Skeletal muscle cell (primary cell): ENCODE measurements at regions not wholly inside any gene's neighbourhood (a gene's known extent, or its start where the extent isn't known, plus 50 kb on each side); places are given as distances from the start of the nearest gene placed in this dataset.

ENCODE experiments used
- DNase-seq: peaks from one replicate; pipeline ENCODE4 v3.0.0-alpha.2; 2010; ENCODE audit warnings: low read depth
- H3K4me3 ChIP-seq: 2 replicates; pipeline ENCODE4 v1.5.1; 2011; ENCODE audit warnings: low read depth, mild to moderate bottlenecking, control low read depth, low read length, moderate library complexity

DNA sequence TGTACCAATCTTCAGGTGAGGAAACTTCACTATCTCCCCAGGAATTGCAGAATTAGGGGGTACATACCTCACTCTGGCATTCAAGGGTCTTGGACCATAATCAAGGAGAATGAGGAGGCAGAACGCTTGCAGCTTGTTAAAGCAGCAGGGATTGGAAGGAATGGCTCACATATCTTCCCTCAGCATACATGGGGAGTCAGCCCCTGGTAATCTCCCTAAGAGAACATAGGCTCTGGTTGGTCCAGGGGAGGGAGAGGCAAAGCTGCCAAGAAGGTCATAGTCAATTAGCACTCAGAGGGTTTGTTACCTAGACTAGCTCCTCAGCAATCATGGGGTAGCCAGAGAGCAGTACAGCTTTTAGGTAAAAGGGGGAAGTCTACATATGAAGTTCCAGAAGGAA is 256.8 kb downstream of the INSC start:
- H3K4me3 ChIP-seq = no peak overlapping the region
- DNase-seq = no peak

DNA sequence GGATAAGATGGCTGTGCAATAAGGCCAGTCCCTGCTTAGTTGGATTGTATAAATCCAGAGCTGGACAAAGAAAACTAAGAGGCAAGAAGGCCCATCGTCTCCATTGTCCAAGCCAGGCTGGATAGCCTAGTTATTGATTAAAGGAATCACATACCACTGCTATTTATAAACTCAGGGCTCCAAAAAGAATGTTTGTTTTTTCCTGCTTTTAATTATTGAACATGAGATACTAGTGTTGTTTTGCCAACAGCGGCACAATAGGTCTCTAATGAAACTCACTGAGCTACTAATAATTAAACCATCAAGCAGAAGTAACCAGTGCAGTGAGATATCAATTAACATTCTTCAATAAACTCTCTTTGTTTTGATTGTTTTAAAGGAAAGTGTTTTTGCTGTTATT is 259.7 kb downstream of the INSC start:
- H3K4me3 ChIP-seq = no peak overlapping the region
- no peak for DNase-seq

DNA sequence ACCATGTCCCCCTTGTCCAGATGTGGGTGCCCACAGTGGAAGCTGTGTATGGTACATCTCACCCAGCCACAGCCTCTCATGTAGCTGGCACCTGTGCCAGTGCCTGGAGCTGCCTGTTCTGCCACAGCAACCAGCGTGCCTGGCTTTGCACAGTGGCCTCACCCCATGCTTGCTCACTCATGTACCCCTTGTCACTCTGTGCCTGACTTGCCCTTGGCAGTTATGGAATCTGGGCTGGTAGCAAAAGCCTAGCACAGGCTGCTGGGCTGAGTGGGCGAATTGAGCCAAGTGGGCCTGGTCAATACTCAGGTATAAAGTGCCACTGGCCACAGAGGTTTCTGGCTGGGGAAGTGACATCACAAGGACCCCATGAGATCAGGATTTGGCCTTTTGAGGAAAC is 264.2 kb downstream of the INSC start:
- DNase-seq = no peak
- no peak overlapping the region for H3K4me3 ChIP-seq

DNA sequence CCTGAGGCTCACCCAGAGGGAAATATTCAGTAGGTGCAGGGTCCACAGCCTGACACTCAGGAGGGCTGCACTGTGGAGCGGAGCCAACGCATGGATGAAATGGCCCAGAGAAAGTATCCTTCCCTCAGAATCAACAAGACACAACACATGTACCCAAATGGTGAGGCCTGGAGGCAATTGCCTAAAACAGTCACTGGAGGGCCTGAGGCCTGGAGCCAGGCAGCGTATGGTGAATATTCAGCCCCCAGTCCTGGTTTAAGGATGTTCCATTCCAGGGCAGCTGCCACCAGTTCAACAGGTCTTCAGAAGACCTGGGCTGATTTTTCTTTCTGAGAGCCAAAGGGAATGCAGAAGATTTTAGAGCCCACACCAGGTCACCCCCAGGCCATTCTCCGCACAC is 264.8 kb downstream of the INSC start:
- no peak overlapping the region for H3K4me3 ChIP-seq

DNA sequence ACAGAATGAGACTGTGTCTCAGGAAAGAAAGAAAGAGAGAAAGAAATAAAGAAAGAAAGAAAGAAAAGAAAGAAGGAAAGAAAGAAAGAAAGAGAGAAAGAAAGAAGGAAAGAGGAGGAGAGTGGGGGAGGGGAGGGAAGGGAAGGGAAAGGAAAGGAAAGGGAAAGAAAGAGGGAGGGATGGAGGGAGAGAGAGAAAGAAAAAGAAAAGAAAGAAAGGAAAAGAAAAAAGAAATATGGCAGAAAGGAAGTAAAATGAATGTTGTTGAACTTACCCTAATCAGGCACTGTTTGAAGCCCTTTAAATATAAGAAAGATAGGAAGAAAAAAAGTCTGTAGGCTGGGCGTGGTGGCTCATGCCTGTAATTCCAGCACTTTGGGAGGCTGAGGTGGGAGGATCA is 276.1 kb downstream of the INSC start:
- H3K4me3 ChIP-seq = no peak overlapping the region
- DNase-seq = no peak

More for the DNA sequence above, 264.8 kb downstream of the INSC start:
- DNase-seq = no peak

DNA sequence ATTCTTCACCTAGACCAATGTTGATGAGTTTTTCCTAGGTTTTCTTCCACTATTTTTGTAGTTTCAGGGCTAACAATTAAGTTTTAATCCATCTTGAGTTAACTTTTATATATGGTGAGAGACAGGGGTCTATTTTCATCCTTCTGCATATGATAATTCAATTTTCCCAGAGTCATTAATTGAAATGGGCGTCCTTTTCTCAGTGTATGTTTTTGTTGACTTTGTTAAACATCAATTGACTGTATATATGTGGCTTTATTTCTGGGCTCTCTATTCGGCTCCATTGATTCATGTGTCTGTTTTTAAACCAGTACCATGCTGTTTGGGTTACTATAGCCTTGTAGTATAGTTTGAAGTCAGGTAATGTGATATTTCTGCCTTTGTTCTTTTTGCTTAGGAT is 282.1 kb downstream of the INSC start:
- no peak overlapping the region for H3K4me3 ChIP-seq
- DNase-seq = no peak

DNA sequence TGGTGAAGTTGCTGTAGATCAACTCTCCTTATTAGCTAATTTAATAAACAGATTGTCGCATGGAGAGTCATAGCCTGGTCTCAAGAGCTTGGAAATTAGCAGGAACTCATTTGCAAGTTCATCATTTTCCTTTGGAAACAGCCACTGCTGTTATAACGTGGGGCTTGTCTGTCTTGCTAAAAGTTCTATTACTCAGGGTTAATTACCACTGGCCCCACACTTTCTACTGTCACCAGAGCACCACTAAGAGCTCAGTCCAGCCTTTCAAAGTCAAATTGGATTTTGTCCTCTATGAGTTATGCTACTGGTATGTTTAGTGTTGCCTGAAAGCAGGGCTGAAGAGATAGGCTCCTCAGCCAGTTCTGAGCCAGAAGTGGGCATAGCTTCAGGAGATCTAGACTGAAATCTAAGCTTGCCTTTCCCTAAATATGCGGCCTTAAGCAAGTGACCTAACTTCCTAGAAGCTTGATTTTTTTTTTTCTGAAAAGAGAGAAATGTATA is 292.2 kb downstream of the INSC start:
- no peak overlapping the region for H3K4me3 ChIP-seq
- DNase-seq = no peak

DNA sequence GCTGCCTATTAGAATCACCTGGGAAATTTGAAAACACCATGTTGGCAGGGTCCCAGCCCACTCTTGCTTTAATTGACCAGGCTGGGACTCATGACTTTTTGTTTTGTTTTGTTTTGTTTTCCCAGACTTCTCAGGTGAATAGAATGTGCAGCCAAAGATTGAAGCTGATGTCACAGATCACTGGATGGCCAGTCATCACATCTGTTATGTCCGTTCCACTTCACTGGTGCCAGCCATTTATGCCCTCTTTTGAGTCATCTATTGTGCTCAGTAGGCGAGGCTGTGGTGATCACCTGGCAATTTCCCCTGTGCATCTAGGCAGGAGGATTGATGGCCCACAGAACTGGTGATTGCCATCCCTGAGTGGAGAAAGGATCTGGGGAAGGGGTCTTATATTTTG is 297.3 kb downstream of the INSC start:
- H3K4me3 ChIP-seq = no peak overlapping the region
- no peak for DNase-seq

DNA sequence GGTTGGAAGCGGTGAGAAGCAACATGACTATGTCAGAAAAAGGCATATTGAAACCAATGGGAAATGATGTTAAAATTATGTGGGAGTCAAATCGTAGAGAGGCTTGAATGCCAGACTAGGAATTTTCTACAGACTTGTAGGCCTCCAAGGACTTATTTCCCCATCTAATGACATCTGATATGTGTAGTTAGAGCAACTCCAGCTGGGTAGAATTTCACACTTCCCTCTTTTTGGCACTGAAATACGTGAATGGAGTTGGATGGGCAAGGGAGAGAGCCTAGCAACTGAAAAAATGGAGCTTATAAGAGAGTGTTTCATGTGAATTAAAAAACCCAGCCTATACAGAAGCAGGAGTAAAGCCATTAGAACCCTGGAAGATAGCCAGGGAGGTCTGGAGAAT is 304.2 kb downstream of the INSC start:
- DNase-seq = no peak
- no peak overlapping the region for H3K4me3 ChIP-seq

DNA sequence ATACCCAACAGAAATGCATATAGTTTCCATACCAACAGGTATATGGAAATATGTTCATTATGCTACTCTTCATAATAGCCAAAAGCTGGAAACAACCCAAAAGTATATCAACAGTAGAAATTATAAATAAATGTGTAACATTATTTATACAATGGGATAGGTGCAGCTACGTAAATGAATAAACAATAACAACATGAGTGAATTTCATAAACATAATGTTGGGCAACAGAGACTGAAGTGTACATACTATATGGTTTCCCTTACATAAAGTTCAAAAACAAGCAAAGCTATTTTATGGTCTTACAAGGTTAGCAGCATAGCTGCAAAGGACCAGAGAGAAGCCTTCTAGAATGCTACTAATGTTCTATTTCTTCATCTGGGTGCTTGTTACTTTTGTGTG is 305.0 kb downstream of the INSC start:
- no peak overlapping the region for H3K4me3 ChIP-seq
- DNase-seq = no peak

DNA sequence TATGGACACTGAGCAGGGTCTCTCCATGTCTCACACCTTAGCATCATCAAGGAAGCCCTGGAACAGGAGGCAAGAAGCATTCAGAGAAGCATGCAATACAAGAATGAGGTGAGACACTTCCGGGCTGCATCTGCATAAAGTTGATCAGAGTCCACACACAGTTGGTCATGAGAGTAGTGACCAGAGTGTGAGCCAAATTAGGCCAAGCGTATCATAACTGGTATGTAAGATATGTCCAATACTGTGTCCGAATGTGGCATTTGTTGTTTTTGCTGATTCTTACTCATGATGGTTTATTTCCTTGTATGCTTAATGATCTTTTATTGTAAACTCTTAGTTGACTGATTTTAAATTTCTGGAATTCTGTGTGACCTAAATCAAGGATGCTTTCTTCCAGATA is 315.7 kb downstream of the INSC start:
- H3K4me3 ChIP-seq = no peak overlapping the region
- no peak for DNase-seq

DNA sequence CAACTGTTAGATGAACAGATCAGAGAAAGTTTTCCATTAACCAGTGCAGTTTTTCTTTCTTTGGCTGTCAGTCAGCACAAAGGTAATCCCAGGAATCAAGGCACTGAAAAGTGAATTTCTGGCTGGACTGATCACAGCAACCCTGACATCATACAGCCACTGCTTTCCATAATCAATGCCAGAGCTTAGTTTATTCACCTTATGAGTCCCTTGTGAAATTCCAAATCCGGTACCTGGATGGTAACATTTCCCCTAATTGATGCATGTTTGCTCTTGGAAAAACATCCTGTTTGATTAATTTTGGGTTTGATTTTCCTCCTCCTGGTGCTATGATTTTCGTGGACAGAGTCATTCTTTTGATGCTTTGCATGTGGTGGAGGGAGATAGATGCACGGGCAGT is 319.8 kb downstream of the INSC start:
- DNase-seq = no peak
- no peak overlapping the region for H3K4me3 ChIP-seq

DNA sequence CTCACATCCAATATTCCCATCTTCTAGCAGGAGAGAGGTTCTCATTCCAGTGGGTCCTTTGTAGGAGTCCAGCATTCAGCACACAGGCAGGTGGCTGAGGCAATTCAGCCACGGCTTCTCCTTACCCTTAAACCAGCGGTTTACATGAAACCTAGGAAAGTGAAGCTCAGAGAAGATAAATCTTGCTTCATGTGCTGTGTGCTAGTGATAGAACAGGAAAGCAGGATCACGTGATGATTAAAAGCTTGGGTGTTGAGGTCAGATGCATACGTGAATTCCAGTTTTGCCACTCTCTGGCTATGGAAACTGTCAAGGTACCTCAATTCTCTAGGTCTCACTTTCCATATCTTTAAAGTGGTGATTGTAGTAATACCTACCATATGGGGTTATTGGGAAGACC is 331.6 kb downstream of the INSC start:
- DNase-seq = no peak

DNA sequence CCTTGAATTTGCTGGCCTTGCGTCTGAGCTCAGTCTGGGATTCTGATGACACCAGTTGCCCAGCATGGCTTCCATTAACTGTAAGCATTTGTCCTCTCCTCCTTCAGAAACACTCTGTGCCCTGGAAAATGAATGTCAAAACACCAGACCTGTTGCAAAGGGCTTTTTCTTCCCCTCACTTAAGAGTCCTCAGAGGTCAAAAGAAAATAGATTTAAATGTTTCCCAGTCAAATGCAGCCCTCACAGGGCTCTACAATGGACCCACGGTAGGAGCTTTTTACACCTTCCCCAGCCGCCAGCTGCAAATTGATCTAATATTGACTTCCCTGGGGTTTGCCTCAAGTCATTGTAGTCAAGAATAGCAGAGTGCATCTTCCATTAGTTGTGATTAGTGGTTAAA is 332.2 kb downstream of the INSC start:
- DNase-seq = no peak
- no peak overlapping the region for H3K4me3 ChIP-seq

More for the DNA sequence above, 331.6 kb downstream of the INSC start:
- H3K4me3 ChIP-seq = no peak overlapping the region

DNA sequence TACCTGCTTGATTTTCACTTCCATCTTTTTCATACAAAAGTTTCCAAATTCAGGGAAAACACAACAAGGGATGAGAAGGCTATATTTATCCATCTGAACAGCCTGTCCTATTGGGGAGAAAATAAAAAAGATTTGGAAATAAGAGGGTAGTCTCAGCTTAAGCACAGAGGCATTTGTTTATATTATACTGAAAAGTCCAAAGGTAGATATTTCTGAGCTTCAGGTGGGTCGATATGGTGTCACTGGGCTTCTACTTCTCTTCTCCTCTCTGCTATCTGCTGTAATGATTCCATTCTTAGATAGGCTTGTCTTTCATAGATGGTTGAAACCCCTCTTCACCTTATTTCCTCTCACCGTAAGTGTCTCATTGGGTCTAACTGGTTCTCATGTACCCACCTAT is 337.0 kb downstream of the INSC start:
- H3K4me3 ChIP-seq = no peak overlapping the region
- no peak for DNase-seq

DNA sequence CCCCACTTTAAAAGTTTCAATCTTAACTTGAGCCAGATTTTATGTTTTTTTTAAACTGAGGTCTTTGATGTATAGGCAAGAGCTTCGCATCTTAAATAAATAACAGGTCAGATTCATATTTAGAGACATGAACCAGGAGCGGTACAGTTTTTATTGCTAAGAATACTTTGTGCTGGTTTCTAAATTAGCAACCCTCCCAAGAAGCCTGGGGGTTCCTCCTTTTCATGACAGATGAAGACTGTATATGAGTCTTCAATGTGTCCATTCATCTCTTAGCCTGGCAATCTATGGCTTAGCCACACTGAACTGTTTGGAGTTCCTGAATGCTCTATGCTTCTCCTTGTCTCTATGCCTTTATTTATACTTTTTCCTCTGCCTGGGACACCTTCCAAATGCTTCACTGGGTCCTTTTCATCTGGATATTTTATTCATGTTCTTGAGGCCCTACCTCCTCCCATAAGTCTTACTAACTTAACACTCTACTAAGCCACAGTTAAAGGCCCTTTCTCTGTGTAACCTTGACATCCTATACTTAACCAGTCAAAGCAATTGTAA is 338.6 kb downstream of the INSC start:
- H3K4me3 ChIP-seq = no peak overlapping the region
- no peak for DNase-seq

DNA sequence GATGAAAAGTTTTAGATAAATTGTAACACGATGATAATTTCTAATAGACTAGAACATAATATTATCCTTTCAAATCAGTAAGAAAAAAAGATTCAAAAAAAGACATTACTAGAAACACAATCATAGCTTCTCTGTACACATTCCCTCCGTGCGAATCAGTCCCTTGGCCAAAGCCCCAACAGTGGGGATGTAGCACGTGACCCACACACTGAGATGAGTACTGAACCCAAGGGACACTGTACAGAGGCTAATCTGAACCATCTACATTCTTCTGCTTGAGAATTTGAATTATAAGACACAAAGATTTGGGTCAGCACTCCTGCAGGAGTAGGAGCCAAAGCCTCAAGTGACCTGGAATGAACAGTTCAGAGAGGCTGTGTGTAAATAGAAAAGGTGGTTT is 353.7 kb downstream of the INSC start:
- DNase-seq = peak; percentile 11
- H3K4me3 ChIP-seq = no peak overlapping the region

DNA sequence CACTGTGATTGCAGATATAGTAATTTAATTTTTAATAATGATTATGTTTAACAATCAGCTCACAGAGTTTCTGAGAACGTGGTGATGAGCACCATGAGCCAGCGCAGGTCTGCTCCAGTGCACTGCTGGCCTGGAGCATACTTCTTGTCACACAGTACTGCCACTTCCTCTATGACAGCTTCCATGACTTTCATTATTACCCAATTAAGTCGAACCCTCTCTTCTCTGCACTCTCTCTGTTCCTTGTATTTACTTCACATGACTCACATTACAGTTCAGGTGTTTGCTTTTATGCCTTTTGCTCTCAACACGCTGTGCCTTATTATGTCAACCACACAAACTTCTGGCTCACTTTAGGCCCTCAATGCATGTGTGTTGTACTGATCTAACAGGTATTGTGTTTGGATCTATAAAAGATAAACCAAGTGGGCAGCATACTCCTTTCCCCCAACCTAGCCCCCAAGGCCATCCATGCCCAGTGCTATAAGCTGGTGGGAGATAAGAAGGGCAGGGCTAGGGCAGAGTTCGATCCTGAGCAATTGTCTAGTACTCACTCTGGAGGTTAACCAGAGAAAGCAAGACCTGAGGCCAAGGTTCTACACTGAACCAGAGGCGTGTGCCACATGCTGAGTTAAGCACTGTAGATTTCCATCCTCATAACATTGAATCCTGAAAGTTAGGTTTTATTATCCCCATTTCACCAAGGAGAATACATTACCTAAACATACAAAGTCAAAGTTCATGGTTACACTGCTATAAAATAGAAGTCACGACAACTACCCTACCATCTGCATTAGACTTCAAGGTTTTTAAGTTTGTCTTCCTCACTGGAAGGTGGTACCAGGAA is 356.5 kb downstream of the INSC start:
- no peak for DNase-seq
- H3K4me3 ChIP-seq = no peak overlapping the region

DNA sequence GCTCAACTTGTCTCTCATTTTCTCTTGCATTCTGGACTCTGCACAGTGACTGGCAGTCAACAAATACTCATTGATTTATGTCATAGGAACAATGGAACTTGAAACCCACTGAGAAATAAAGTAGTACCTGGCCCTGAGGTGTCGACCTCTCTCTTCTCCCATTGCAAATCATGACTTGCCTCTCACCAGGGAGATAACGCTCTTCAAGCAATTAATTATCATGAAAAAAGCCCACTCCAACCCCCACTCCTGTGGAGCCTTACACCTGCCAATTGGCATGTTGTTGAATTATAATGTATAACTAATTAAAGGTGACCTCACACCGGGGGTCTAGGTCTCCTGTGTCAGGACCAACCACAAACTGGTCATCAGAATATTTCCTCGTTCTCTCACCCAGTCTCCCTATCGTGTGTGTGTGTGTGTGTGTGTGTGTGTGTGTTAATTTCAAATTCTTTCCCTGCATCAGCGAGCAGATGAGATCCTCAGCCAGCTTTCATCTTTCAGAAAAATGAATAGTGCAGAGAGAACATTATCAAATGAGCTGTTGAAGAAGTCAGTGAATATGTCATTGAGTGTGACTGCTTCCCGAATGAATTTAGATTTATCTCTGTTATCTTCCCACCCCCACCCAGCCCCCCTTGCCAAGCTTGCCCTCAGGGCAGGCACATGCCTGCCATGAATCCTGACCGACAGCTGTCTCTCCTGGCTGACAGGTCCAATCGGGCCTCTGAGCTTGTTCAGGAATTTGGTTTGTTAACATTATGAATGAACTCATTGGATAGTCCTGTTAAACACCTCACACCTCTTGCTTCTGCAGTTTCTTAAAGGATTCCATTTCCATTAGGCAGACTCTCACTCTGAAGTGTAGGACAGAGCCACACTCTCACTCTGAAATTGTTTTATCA is 357.4 kb downstream of the INSC start:
- no peak overlapping the region for H3K4me3 ChIP-seq
- no peak for DNase-seq
